ENCODE measurements at regions not wholly inside any gene's neighbourhood (a gene's known extent, or its start where the extent isn't known, plus 50 kb on each side); places are given as distances from the start of the nearest gene placed in this dataset.

GRCh38 chr14:71486279-71486678, 445.9 kb upstream of the RGS6 start:
- DNase-seq (ENCODE audit: low read depth in 3 of 3, low spot score in 1 of 3), result no peak

DNA sequence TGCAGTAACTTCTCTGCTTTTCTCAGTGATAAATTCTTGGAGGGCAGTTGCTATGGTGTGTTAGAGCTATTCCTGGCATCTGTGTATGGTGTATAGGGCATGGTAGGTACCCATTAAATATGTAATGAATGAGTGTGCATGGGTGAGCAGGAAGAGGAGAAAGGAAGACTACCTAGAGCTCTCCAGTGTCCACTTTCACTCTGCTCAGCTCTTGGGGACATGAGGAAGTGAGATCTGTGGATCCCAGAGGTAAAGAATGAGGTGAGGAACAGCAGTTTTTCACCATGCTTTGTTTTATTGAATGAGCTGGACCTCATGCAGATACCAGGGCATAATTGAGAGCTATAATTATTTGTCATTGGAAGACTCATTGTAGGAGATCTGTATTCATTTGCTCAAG, 444.8 kb upstream of the RGS6 start:
- no peak for DNase-seq (ENCODE audit: low read depth in 3 of 3, low spot score in 1 of 3)

GRCh38 chr14:71487941-71488340, 444.3 kb upstream of the RGS6 start:
- DNase-seq (ENCODE audit: low read depth in 3 of 3, low spot score in 1 of 3), result no peak

DNA sequence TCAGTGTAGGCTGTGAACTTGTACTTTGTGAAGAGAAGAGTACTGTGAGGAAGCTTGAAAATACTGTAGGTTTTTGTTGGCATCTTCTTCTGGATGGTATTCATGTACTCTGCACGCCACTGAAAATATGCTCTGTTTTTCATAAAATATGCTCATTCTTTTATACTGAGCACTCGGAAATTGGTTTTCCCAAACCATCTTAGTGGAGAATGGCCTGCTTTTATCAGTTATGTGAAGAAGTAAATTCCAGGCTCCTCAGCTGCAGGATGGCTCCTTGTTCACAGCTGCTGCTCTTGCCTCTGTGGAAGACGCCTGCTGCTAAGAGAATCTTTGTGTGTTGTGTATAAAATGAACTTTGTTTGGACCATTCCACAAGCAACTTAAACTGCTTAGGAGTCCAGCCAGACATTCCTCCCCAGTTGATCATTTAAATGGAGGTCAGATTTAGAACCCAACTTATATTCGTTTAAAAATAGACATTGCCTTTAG, 443.5 kb upstream of the RGS6 start:
- DNase-seq (ENCODE audit: low read depth in 3 of 3, low spot score in 1 of 3), result no peak

- no peak for DNase-seq (ENCODE audit: low read depth in 3 of 3, low spot score in 1 of 3)
Observed at GRCh38 chr14:71489742-71490141, 442.5 kb upstream of the RGS6 start.

DNA sequence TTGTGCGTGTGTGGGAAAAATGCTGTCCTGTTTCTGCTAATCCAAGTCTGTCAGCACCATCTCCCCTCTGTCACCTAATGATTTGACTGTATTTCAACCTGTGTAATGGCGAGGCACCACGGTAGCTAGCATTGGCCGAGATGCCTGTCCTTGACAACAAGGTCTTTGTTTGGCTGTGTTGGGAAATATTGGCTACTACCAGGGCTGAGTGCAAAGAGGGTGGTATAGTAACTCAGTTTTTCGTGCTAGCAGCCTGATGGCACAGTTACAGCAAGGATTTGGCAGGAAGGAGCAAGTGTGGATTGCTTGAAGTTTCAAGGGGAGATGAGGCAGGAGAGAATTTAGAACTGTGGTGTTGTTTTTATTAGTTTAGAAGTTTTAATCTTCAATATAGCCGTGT, 440.3 kb upstream of the RGS6 start:
- DNase-seq (ENCODE audit: low read depth in 3 of 3, low spot score in 1 of 3), result no peak

DNA sequence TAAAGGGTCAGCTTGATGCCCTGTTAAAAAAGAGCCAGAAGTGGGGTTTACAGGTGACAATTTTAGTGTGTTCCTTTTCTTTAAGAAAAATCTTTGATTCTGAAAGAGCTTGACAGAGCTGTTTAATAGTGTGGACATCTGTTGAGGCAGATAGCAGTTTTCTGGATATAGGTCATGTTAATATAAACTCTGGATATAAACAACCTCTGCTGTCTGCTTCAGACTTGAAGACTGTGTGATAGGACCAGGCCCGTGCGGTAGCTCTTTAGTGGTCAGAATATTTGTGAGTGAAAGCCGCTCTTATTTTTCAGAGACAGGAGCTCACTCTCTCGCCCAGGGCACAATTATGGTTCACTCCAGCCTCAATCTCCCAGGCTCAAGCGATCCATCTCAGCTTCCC, 439.9 kb upstream of the RGS6 start:
- no peak for DNase-seq (ENCODE audit: low read depth in 3 of 3, low spot score in 1 of 3)

GRCh38 chr14:71497645-71498086, 434.6 kb upstream of the RGS6 start:
- no peak for DNase-seq (ENCODE audit: low read depth in 3 of 3, low spot score in 1 of 3)

DNA sequence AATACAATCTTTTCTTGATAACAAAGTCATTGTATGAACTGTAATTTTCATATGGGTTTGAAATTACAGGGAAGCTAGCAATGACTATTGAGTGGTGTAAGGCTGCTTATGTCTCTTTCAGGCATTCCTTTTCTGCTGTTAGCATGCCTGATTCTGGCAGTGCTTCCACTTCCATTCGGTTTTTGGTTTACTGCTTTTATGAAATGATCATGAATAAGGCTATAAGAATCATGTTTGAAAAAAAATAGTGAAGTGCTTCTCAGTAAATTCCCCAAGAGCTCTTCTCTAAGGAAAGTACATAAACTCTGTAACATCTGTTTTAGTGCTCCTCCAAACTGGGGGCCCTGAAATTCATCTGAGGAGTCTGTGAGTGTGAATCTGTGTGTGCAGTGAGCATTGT, 434.0 kb upstream of the RGS6 start:
- no peak for DNase-seq (ENCODE audit: low read depth in 3 of 3, low spot score in 1 of 3)

DNA sequence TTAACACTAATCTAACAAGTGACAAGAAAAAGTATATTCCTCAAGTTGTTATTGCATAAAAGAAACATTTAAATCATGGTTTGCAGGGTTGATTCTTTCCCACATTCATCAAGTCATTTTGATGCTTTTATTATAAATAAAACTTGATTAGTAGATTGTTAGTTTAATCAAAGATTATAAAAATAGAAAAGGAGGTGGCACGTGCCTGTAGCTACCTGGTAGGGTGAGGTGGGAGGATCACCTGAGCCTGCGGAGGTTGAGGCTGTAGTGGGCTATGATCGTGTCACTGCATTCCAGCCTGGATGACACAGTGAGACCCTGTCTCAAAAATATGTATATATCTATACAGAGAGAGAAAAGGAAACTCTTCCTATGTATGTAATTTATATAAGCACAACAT, 433.2 kb upstream of the RGS6 start:
- no peak for DNase-seq (ENCODE audit: low read depth in 3 of 3, low spot score in 1 of 3)

DNA sequence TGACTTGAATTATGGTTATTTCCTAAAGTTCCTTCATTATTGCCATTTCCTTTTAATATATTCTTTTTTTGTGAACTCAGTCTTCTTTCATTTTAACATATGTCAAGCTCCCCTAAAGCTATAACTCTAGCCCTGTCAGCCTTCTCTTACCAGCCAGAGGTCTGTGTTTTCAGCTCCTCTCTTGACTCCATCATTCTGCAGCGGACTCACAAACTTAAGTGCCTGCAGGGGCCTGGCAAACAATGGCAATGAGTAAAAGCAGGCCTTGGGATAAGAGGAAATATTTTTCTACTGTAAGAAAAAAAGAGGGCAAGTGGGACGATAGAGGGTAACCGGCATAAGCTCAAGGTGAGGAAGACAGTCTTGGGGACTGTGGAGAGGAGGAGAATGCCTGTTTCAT, 424.5 kb upstream of the RGS6 start:
- no peak for DNase-seq (ENCODE audit: low read depth in 3 of 3, low spot score in 1 of 3)

DNA sequence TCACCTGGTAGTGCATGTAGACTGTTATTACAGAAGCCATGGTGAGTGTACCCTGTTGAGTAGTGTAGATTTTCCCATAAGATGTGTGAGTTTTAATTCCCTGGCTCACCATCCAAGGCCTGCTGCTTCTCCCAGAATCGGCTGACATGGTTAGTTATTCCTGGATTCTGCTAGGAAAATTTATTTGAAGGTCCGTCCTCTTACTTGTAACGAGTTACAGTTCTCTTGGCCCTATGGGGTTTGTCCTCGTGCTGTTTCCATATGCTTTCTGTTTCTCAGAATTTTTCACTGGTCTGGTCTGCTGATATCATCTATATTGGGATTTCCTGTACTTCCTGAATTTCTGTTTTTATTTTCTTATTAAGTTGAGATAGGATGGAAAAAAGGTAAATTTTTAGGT, 423.3 kb upstream of the RGS6 start:
- no peak for DNase-seq (ENCODE audit: low read depth in 3 of 3, low spot score in 1 of 3)

GRCh38 chr14:71511152-71511551, 421.1 kb upstream of the RGS6 start:
- no peak for DNase-seq (ENCODE audit: low read depth in 3 of 3, low spot score in 1 of 3)

DNA sequence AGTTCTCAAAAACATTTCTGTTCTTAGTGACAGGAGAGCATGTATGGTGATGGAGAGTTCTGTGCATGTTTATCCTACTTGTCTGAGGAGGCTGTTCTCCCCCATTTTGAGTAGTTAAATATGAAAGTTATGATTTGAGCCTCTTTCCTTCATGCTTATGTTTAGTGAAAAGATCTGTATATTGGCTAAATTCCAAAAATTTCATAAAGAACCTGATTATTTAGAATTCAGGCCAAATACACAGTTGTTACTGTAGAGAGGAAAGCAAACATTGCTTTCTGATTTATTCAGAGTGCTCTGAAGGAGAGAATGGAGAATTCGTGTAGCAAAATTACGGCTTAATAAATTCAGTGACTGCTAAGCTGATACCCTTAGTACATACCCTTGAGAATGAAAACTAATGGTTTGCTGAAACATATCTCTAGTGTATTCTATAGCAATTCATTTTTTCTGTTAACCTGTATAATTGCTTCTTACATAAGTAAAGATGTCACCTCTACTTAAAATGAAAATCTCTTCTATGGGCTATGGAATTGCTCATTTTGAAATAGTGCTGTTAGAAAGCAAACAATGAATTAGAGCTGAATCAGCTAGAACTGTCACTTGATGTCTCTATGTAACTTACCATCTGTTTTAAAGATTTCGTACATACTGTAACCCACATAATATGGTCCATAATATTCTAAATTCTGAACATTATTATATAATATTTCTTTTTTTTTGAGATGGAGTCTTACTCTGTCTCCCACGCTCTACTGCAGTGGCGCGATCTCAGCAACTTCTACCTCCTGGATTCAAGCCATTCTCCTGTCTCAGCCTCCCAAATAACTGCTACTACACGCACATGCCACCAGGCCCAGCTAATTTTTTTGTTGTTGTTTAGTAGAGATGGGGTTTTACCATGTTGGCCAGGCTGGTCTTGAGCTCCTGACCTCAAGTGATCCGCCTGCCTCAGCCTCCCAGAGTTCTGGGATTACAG, 417.0 kb upstream of the RGS6 start:
- no peak for DNase-seq (ENCODE audit: low read depth in 3 of 3, low spot score in 1 of 3)

GRCh38 chr14:71521238-71522135, 410.7 kb upstream of the RGS6 start:
- no peak for DNase-seq (ENCODE audit: low read depth in 3 of 3, low spot score in 1 of 3)

DNA sequence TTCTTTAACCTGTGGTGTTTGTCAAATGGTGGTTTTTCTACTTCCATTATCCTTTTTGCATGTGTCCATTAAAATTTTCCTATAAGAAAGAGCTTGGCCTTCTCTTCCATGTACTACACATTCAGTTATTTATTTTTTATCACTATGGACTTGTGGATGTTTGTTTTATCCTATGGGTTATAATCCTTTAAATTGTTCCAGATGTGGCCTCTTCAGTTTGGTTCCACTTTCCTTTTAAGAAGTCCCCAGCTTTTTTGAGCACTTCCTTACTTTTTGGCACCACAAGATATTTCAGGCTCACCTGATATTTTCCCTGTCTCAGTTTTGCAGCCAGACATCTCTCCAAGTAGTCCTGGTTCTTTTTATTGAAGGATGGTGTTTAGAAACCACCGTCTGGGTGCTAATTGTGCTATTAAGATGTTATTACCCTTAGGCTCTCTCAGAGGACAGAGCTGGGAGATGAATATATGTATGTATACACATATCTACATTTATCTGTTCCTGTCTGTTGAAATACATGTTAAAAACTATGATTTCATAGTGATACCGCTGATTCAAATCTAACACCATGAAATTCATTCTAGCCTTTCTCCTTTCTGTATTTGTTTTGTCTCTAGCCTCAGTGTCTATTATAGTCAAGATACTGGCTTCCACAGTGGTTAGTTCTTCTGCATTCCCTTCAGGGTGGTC, 408.5 kb upstream of the RGS6 start:
- DNase-seq (ENCODE audit: low read depth in 3 of 3, low spot score in 1 of 3), result no peak

- DNase-seq (ENCODE audit: low read depth in 3 of 3, low spot score in 1 of 3), result no peak
Observed at GRCh38 chr14:71524320-71524982, 407.8 kb upstream of the RGS6 start.

GRCh38 chr14:71525663-71526221, 406.5 kb upstream of the RGS6 start:
- DNase-seq (ENCODE audit: low read depth in 3 of 3, low spot score in 1 of 3), result no peak

GRCh38 chr14:71526388-71526787, 405.8 kb upstream of the RGS6 start:
- DNase-seq (ENCODE audit: low read depth in 3 of 3, low spot score in 1 of 3), result no peak

- DNase-seq (ENCODE audit: low read depth in 3 of 3, low spot score in 1 of 3), result no peak
Observed at GRCh38 chr14:71527838-71528237, 404.4 kb upstream of the RGS6 start.
